HAP-1 (cell line): ENCODE measurements at regions not wholly inside any gene's neighbourhood (a gene's known extent, or its start where the extent isn't known, plus 50 kb on each side); places are given as distances from the start of the nearest gene placed in this dataset.

Experiments used
- DNase-seq, 2 experiments: peaks; one replicate each; pipeline ENCODE4 v3.0.0-alpha.2; 2016 to 2020; ENCODE audit warnings: low spot score in 2 of 2
- H3K27me3 ChIP-seq: fragments of 250-450 bp; sonication (Bioruptor Pico); 2 replicates; pipeline ENCODE4 v1.5.1; 2020; ENCODE audit warnings: low read depth, mild to moderate bottlenecking, moderate library complexity
- H3K36me3 ChIP-seq: fragments of 250-450 bp; sonication (Bioruptor Pico); replicated peaks from 2 replicates; pipeline ENCODE4 v1.5.1; 2020; ENCODE audit warnings: mild to moderate bottlenecking
- H3K4me1 ChIP-seq: fragments of 250-450 bp; sonication (Bioruptor Pico); 2 replicates; pipeline ENCODE4 v1.5.1; 2020; ENCODE audit warnings: mild to moderate bottlenecking
- H3K4me3 ChIP-seq: fragments of 250-450 bp; sonication (Bioruptor Pico); 2 replicates; pipeline ENCODE4 v1.5.1; 2020; ENCODE audit warnings: mild to moderate bottlenecking, moderate library complexity
- H3K9me3 ChIP-seq: fragments of 250-450 bp; sonication (Bioruptor Pico); 2 replicates; pipeline ENCODE4 v1.5.1; 2020; ENCODE audit warnings: mild to moderate bottlenecking, moderate library complexity
- in situ Hi-C: fragments of 300-500 bp; cut with MboI; formaldehyde crosslinking; loops from 3 replicates; pipeline ENCODE4 v1.14.3; 2020; ENCODE audit warnings: low sequenced_read_pairs, inconsistent platforms, mixed read lengths

- DNase-seq: no peak
- no peak overlapping the region for H3K4me3 ChIP-seq
- peaks cover 6% of the 10 kb centered on the region; the same call in 1 of the 2 replicates for H3K27me3 ChIP-seq
- no peaks in the 10 kb centered on the region for H3K9me3 ChIP-seq
- in situ Hi-C loops: no loop called here
- no peaks in the 10 kb centered on the region for H3K4me1 ChIP-seq
- H3K36me3 ChIP-seq: no peaks in the 10 kb centered on the region
Measured at GRCh38 chr4:55218041-55218440, 92.6 kb upstream of the KDR start.

GRCh38 chr4:55237839-55238238 is 108.2 kb upstream of the SRD5A3 start:
- DNase-seq: no peak
- in situ Hi-C loops: no loop called here
- Histone ChIP-seq H3K27me3 (no peaks in the 10 kb centered on the region), H3K36me3 (no peaks in the 10 kb centered on the region), H3K4me3 (no peak overlapping the region), H3K4me1 (no peaks in the 10 kb centered on the region), H3K9me3 (no peaks in the 10 kb centered on the region; the same call in 1 of the 2 replicates)

- Histone ChIP-seq H3K4me1 (no peaks in the 10 kb centered on the region), H3K9me3 (no peaks in the 10 kb centered on the region; the same call in 1 of the 2 replicates), H3K27me3 (no peaks in the 10 kb centered on the region), H3K4me3 (no peak overlapping the region), H3K36me3 (no peaks in the 10 kb centered on the region)
- in situ Hi-C loops: no loop called here
- DNase-seq: no peak
Measured at GRCh38 chr4:55238407-55238806, 107.6 kb upstream of the SRD5A3 start.

DNA sequence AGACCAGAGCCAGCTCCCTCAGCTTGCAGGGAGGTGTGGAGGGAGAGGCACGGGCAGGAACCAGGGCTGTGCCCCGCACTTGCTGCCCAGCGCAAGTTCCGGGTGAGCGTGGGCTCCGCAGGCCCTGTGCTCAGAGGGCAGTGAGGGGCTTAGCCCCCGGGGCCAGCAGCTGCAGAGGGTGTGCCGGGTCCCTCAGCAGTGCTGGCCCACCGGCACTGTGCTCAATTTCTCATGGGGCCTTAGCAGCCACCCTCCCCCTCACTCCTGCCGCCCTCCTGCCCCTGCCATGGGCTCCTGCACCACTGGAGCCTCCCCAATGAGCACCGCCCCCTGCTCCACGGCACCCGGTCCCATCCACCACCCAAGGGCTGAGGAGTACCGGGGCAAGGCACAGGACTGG is 104.6 kb upstream of the SRD5A3 start:
- no peak for DNase-seq
- in situ Hi-C loops: no loop called here
- H3K4me1 ChIP-seq: no peaks in the 10 kb centered on the region
- no peaks in the 10 kb centered on the region for H3K27me3 ChIP-seq
- H3K36me3 ChIP-seq: no peaks in the 10 kb centered on the region
- no peak overlapping the region for H3K4me3 ChIP-seq
- no peaks in the 10 kb centered on the region; the same call in 1 of the 2 replicates for H3K9me3 ChIP-seq

- in situ Hi-C loops: no loop called here
- H3K9me3 ChIP-seq: no peaks in the 10 kb centered on the region; the same call in 1 of the 2 replicates
- no peak overlapping the region for H3K4me3 ChIP-seq
- H3K36me3 ChIP-seq: no peaks in the 10 kb centered on the region
- DNase-seq: no peak
- H3K27me3 ChIP-seq: no peaks in the 10 kb centered on the region
- no peaks in the 10 kb centered on the region for H3K4me1 ChIP-seq
Measured at GRCh38 chr4:55242506-55242905, 103.5 kb upstream of the SRD5A3 start.

GRCh38 chr4:55247521-55247920 is 98.5 kb upstream of the SRD5A3 start:
- in situ Hi-C loops: no loop called here
- H3K4me3 ChIP-seq: no peak overlapping the region
- H3K27me3 ChIP-seq: no peaks in the 10 kb centered on the region
- no peaks in the 10 kb centered on the region for H3K9me3 ChIP-seq
- H3K36me3 ChIP-seq: no peaks in the 10 kb centered on the region
- no peak for DNase-seq
- no peaks in the 10 kb centered on the region for H3K4me1 ChIP-seq

DNA sequence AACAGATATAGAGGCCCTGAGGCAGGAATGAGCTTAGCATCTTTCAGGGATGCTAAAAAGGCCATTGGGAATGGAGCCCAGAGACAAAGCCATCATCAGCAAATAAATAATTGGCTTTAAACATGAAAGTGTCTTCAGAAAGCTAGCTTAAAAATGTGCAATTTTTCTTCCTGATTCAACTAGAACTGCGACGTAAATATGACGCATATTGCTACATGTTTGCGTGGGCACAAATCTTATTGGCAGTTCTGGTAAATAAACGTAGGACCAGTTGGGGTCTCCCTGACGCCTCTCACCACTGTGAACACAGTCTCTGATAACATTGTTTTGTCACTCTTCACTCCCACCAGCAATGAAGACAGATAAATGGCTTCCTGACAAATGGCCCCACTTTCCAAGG is 97.3 kb upstream of the SRD5A3 start:
- H3K9me3 ChIP-seq: no peaks in the 10 kb centered on the region
- H3K36me3 ChIP-seq: no peaks in the 10 kb centered on the region
- H3K4me1 ChIP-seq: no peaks in the 10 kb centered on the region
- H3K4me3 ChIP-seq: no peak overlapping the region
- H3K27me3 ChIP-seq: no peaks in the 10 kb centered on the region
- no peak for DNase-seq
- in situ Hi-C loops: no loop called here

- Histone ChIP-seq H3K4me1 (no peaks in the 10 kb centered on the region), H3K4me3 (no peak overlapping the region), H3K36me3 (no peaks in the 10 kb centered on the region), H3K9me3 (no peaks in the 10 kb centered on the region), H3K27me3 (no peaks in the 10 kb centered on the region)
- DNase-seq: no peak
- in situ Hi-C loops: no loop called here
Measured at GRCh38 chr4:55249476-55249875, 96.6 kb upstream of the SRD5A3 start.

DNA sequence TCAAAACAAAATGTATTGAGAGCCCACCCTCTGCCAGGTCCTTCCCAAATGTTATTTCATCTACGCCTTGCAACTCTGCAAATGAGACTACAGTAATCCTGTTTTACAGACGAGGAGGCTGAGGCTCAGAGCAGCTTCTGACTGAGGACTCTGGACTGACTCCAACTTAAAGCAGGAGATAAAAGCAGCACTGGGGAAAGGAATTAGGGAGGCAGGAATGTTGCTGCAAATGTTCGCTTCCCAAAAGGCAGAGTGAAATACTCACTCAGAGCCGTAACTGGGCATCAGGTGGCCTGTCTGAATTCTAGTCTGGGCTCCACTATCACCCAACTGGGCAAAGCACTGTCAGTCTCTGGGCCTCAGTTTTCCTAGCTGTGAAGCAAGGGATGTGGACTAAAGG is 94.7 kb upstream of the SRD5A3 start:
- Histone ChIP-seq H3K27me3 (no peaks in the 10 kb centered on the region), H3K9me3 (no peaks in the 10 kb centered on the region; the same call in 1 of the 2 replicates), H3K4me3 (no peak overlapping the region), H3K4me1 (no peaks in the 10 kb centered on the region), H3K36me3 (no peaks in the 10 kb centered on the region)
- DNase-seq: no peak
- in situ Hi-C loops: no loop called here

DNA sequence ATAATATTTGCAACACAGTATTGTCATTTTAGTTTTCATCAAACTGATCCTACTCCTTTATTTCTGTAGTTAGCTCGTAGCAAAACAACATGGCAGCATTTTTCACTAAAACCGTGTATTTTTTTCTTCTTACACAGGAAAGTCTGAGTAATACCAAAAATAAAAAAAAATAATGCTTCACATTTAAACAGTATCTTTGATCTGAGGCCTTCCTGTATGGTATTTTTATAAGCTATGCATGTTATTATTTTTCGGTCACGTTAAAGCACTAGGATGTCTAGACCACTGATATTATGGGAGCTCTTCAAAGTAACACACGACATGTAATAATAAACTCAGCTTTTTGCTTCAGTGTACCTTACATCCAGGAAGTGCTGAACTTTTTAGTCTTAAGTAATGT is 94.1 kb upstream of the SRD5A3 start:
- Histone ChIP-seq H3K9me3 (no peaks in the 10 kb centered on the region; the same call in 1 of the 2 replicates), H3K36me3 (no peaks in the 10 kb centered on the region), H3K4me3 (no peak overlapping the region), H3K27me3 (no peaks in the 10 kb centered on the region), H3K4me1 (no peaks in the 10 kb centered on the region)
- in situ Hi-C loops: no loop called here
- DNase-seq: no peak

GRCh38 chr4:55253948-55254593 is 92.0 kb upstream of the SRD5A3 start:
- Histone ChIP-seq H3K4me1 (no peaks in the 10 kb centered on the region), H3K27me3 (no peaks in the 10 kb centered on the region), H3K4me3 (no peak overlapping the region), H3K9me3 (no peaks in the 10 kb centered on the region; the same call in 1 of the 2 replicates), H3K36me3 (no peaks in the 10 kb centered on the region)
- no peak for DNase-seq
- in situ Hi-C loops: no loop called here

DNA sequence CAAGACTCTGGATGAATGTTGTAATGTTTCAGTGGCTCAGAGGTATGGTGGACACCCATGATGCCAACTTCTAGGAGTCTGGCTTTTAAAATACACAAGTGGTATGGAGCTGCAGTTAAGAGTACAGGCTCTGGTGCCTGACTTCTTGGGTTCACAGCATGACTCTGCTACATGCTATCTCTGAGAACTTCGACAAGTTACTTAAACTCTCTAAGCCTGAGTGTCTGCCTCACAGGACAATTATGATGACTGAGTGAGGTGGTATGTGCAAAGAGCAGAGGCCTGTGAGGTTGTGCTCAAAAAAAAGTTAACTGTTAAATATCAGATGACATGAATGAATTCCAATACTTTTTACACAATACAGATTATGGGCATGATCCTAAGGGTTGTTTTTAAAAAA is 90.9 kb upstream of the SRD5A3 start:
- H3K4me3 ChIP-seq: no peak overlapping the region
- no peaks in the 10 kb centered on the region for H3K4me1 ChIP-seq
- H3K9me3 ChIP-seq: no peaks in the 10 kb centered on the region; the same call in 1 of the 2 replicates
- no peaks in the 10 kb centered on the region for H3K36me3 ChIP-seq
- DNase-seq: no peak
- in situ Hi-C loops: no loop called here
- no peaks in the 10 kb centered on the region for H3K27me3 ChIP-seq

DNA sequence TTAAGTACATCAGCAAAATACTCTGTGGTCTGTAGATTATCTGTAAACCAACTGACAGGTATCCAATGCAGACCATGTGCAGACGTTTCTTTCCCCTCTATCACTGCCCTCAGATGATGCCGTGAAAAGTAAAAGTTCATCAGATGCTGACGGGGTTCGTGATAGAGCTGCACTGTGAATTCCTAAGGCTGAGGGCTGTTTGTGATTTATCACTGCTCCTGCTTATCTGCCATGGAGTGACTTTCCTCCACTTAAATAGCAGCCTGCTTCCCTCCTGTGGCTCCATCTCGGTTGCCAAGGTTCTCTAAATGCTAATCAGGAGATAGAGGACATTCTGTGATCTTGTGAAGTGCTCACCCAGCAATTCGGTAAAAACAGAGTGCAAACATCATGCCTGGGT is 89.3 kb upstream of the SRD5A3 start:
- no peaks in the 10 kb centered on the region for H3K4me1 ChIP-seq
- H3K36me3 ChIP-seq: no peaks in the 10 kb centered on the region
- H3K27me3 ChIP-seq: no peaks in the 10 kb centered on the region
- in situ Hi-C loops: no loop called here
- H3K4me3 ChIP-seq: no peak overlapping the region
- DNase-seq: no peak
- no peaks in the 10 kb centered on the region; the same call in 1 of the 2 replicates for H3K9me3 ChIP-seq

DNA sequence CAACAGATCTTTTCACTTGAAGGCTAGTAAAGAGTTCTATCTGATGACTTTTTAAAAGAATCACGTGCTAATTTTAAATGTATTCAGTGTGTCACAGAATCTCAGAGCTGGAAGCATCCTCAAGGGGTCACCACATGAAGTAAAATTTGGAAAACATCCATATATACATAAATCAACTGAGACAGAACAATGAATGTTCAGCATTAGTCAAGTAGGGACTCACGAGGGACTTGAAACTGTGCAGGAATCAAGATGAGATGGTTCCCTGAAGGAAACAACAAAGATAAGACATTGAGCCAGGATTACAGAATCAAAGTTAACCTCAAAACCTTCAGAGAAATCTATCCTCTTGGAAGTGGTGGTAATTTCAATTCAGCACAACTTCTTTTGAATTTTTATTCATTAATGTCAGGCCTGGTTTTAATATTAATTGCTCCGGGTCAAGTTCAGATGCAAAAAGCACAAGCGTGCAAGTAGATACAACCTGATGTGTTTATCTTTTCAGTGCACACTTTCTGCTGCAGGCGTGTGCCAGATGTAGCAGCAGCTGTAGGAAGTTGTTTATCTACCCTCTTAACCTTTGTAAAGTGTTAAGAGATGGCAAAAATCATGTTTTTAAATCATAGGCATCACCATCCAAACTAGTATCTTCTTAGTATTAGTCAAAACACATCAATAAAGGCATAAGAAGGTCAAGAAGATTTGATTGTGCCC is 87.7 kb upstream of the SRD5A3 start:
- Histone ChIP-seq H3K9me3 (no peaks in the 10 kb centered on the region; the same call in 1 of the 2 replicates), H3K36me3 (no peaks in the 10 kb centered on the region), H3K4me1 (no peaks in the 10 kb centered on the region), H3K4me3 (no peak overlapping the region), H3K27me3 (no peaks in the 10 kb centered on the region)
- DNase-seq: no peak
- in situ Hi-C loops: no loop called here
